H1 (cell line): ENCODE measurements at regions not wholly inside any gene's neighbourhood (a gene's known extent, or its start where the extent isn't known, plus 50 kb on each side); places are given as distances from the start of the nearest gene placed in this dataset.

ENCODE experiments used
- CTCF ChIA-PET: fragments of 300-600 bp; sonication (Branson Sonifier 250); formaldehyde crosslinking; loops from one replicate; lab custom pipeline; 2021; ENCODE audit not compliant: partially characterized antibody; lab: Charles Lee
- POLR2A ChIA-PET: fragments of 300-600 bp; sonication (Branson Sonifier 250); formaldehyde crosslinking; loops from one replicate; lab custom pipeline; 2021; ENCODE audit warnings: inconsistent platforms; ENCODE audit not compliant: partially characterized antibody; lab: Charles Lee
- DNase-seq, 2 experiments: peaks; one replicate each; pipeline versions ENCODE4 v3.0.0 to v3.0.0-alpha.2; 2010 to 2022; ENCODE audit warnings: low spot score in 2 of 2, low read depth in 1 of 2, mixed read lengths in 1 of 2
- FAIRE-seq: peaks from 2 replicates; lab custom pipeline; 2011; peaks lifted over from hg19 to GRCh38; lab: Jason Lieb, UNC
- H2AFZ ChIP-seq: 2 replicates; pipeline ENCODE4 v1.8.1; 2012; ENCODE audit warnings: low read length, inconsistent platforms
- H2AK5ac ChIP-seq: 2 replicates; pipeline ENCODE4 v1.6.1; 2013; ENCODE audit warnings: low read depth, low read length
- H2BK120ac ChIP-seq: replicated peaks from 2 replicates; pipeline ENCODE3; 2013; ENCODE audit warnings: low read depth, low read length, inconsistent platforms
- H2BK12ac ChIP-seq: 2 replicates; pipeline ENCODE4 v1.6.1; 2013; ENCODE audit warnings: low read depth, low read length
- H2BK15ac ChIP-seq: 2 replicates; pipeline ENCODE4 v1.6.1; 2013; ENCODE audit warnings: low read length
- H2BK20ac ChIP-seq: 2 replicates; pipeline ENCODE4 v1.6.1; 2013; ENCODE audit warnings: low read length
- H2BK5ac ChIP-seq: 2 replicates; pipeline ENCODE4 v1.6.1; 2013; ENCODE audit warnings: low read depth, low read length
- H3K14ac ChIP-seq: 2 replicates; pipeline ENCODE4 v1.6.1; 2013; ENCODE audit warnings: inconsistent platforms; ENCODE audit not compliant: insufficient read length
- H3K18ac ChIP-seq: 2 replicates; pipeline ENCODE4 v1.6.1; 2013; ENCODE audit warnings: low read length; ENCODE audit errors: extremely low read depth
- H3K23ac ChIP-seq: 2 replicates; pipeline ENCODE4 v1.6.1; 2013; ENCODE audit warnings: inconsistent platforms; ENCODE audit not compliant: insufficient read length
- H3K23me2 ChIP-seq: 2 replicates; pipeline ENCODE4 v1.6.1; 2013; ENCODE audit warnings: low read depth, low read length
- H3K27ac ChIP-seq: 2 replicates; pipeline ENCODE4 v1.6.1; 2011; ENCODE audit warnings: low read depth, low read length, inconsistent platforms
- H3K27me3 ChIP-seq, 4 experiments: replicated peaks in 1 of 4; 1 replicate in 1 of 4; 2 replicates in 3 of 4; pipeline versions ENCODE4 v1.6.1 to v1.8.1; 2011 to 2013; ENCODE audit warnings: low read length in 3 of 4, mild to moderate bottlenecking in 3 of 4, inconsistent platforms in 2 of 4, mixed read lengths in 2 of 4, moderate library complexity in 1 of 4; ENCODE audit not compliant: control insufficient read depth in 3 of 4, insufficient read depth in 3 of 4; ENCODE audit errors: extremely low read depth in 1 of 4
- H3K36me3 ChIP-seq, 4 experiments: 2 replicates each; pipeline versions ENCODE4 v1.6.1 to v1.8.1; 2011 to 2013; ENCODE audit warnings: mild to moderate bottlenecking in 4 of 4, low read length in 3 of 4, moderate library complexity in 2 of 4, control low read depth in 1 of 4, inconsistent platforms in 1 of 4; ENCODE audit not compliant: insufficient read depth in 4 of 4, control insufficient read depth in 2 of 4
- H3K4ac ChIP-seq: replicated peaks from 2 replicates; pipeline ENCODE3; 2013; ENCODE audit warnings: low read length, low read depth, mixed read lengths, inconsistent platforms; ENCODE audit not compliant: insufficient read length
- H3K4me1 ChIP-seq, 4 experiments: replicated peaks in 1 of 4; 1 replicate in 1 of 4; 2 replicates in 3 of 4; pipeline versions ENCODE4 v1.6.1 to v1.8.1; 2011 to 2013; ENCODE audit warnings: low read length in 3 of 4, inconsistent platforms in 2 of 4, mixed read lengths in 1 of 4; ENCODE audit not compliant: insufficient read depth in 4 of 4, control insufficient read depth in 3 of 4
- H3K4me2 ChIP-seq, 2 experiments: 2 replicates each; pipeline versions ENCODE4 v1.6.1 to v1.8.1; 2011 to 2013; ENCODE audit warnings: low read depth in 2 of 2, low read length in 2 of 2, control low read depth in 1 of 2, inconsistent platforms in 1 of 2, mild to moderate bottlenecking in 1 of 2; ENCODE audit not compliant: insufficient read depth in 1 of 2
- H3K4me3 ChIP-seq, 4 experiments: fragments of 200-600, 300-600 bp in 1 of 4; sonication (generic), shearing (Covaris generic), sonication (Bioruptor Twin) in 1 of 4; 2 replicates each; pipeline versions ENCODE4 v1.5.1 to v1.8.1; 2011 to 2016; ENCODE audit warnings: low read length in 4 of 4, low read depth in 3 of 4, control low read depth in 2 of 4, inconsistent platforms in 2 of 4, mild to moderate bottlenecking in 2 of 4, mixed read lengths in 1 of 4, moderate library complexity in 1 of 4; ENCODE audit not compliant: insufficient read depth in 2 of 4; ENCODE audit errors: extremely low read depth in 1 of 4
- H3K56ac ChIP-seq: replicated peaks from 2 replicates; pipeline ENCODE3; 2013; ENCODE audit warnings: low read depth, mild to moderate bottlenecking, mixed read lengths, low read length, inconsistent platforms; ENCODE audit not compliant: insufficient read length
- H3K79me1 ChIP-seq: 2 replicates; pipeline ENCODE4 v1.6.1; 2013; ENCODE audit warnings: low read depth, low read length, control low read depth
- H3K79me2 ChIP-seq, 2 experiments: 2 replicates each; pipeline versions ENCODE4 v1.6.1 to v1.8.1; 2012 to 2013; ENCODE audit warnings: low read length in 2 of 2, mild to moderate bottlenecking in 2 of 2, inconsistent platforms in 1 of 2; ENCODE audit not compliant: insufficient read depth in 2 of 2, control insufficient read depth in 1 of 2
- H3K9ac ChIP-seq, 4 experiments: replicated peaks in 1 of 4; 1 replicate in 1 of 4; 2 replicates in 3 of 4; pipeline versions ENCODE4 v1.6.1 to v1.8.1; 2011 to 2013; ENCODE audit warnings: low read depth in 3 of 4, low read length in 3 of 4, control low read depth in 2 of 4, mild to moderate bottlenecking in 2 of 4, moderate library complexity in 2 of 4, inconsistent platforms in 1 of 4; ENCODE audit errors: extremely low read depth in 1 of 4
- H3K9me3 ChIP-seq, 2 experiments: 2 replicates each; pipeline versions ENCODE4 v1.6.1 to v1.8.1; 2012 to 2013; ENCODE audit warnings: mild to moderate bottlenecking in 2 of 2, moderate library complexity in 2 of 2, control low read depth in 1 of 2, inconsistent platforms in 1 of 2, low read depth in 1 of 2, low read length in 1 of 2, mixed read lengths in 1 of 2; ENCODE audit not compliant: insufficient read depth in 2 of 2
- H4K20me1 ChIP-seq, 2 experiments: replicated peaks in 1 of 2; 2 replicates each; pipeline versions ENCODE3 to v1.8.1; 2011 to 2013; ENCODE audit warnings: inconsistent platforms in 2 of 2, low read length in 2 of 2, mild to moderate bottlenecking in 1 of 2; ENCODE audit not compliant: insufficient read depth in 2 of 2, control insufficient read depth in 1 of 2
- H4K5ac ChIP-seq: 2 replicates; pipeline ENCODE4 v1.6.1; 2013; ENCODE audit warnings: low read length, low read depth, mixed read lengths, inconsistent platforms; ENCODE audit not compliant: insufficient read length
- H4K8ac ChIP-seq: 2 replicates; pipeline ENCODE4 v1.8.0; 2013; ENCODE audit warnings: mild to moderate bottlenecking, moderate library complexity, low read length, inconsistent platforms; ENCODE audit not compliant: insufficient read depth; ENCODE audit errors: extremely low read depth
- H4K91ac ChIP-seq: replicated peaks from 2 replicates; pipeline ENCODE3; 2013; ENCODE audit warnings: low read length, mixed read lengths, inconsistent platforms; ENCODE audit not compliant: insufficient read length
- CTCF ChIP-seq, 3 experiments: IDR thresholded peaks; 1 replicate in 2 of 3; 2 replicates in 1 of 3; pipeline versions ENCODE4 v1.5.1 to v1.6.1; 2011; ENCODE audit warnings: low read length in 3 of 3, mild to moderate bottlenecking in 3 of 3, inconsistent platforms in 2 of 3, low read depth in 1 of 3, moderate library complexity in 1 of 3; ENCODE audit not compliant: insufficient read depth in 1 of 3; ENCODE audit errors: control extremely low read depth in 1 of 3
- E2F6 ChIP-seq: IDR thresholded peaks from 2 replicates; pipeline ENCODE4 v1.6.1; 2012; ENCODE audit warnings: inconsistent platforms
- POLR2AphosphoS5 ChIP-seq: IDR thresholded peaks from 2 replicates; pipeline ENCODE4 v1.6.1; 2011; ENCODE audit warnings: low read depth, low read length
- WGBS, 2 experiments: shearing (Covaris generic) in 1 of 2; methylation state at CpG; one replicate each; pipeline versions ENCODE4 v1.1.6 to v1.1.7; 2013 to 2015; ENCODE audit warnings: low lambda C conversion rate in 2 of 2, mixed read lengths in 2 of 2, inconsistent platforms in 1 of 2, low coverage in 1 of 2, missing lambda C conversion rate in 1 of 2; ENCODE audit not compliant: insufficient replicate concordance in 2 of 2, insufficient coverage in 1 of 2, insufficient read length in 1 of 2; ENCODE audit errors: extremely low coverage in 1 of 2, missing lambda C conversion rate in 1 of 2; 5-methylcytosine and 5-hydroxymethylcytosine counted together

- FAIRE-seq: no peak
Measured at GRCh38 chrX:42686296-42686695, 91.7 kb downstream of the PPP1R2C start.

More at GRCh38 chrX:42686296-42686695, 91.7 kb downstream of the PPP1R2C start:
- H2BK120ac ChIP-seq: no peak overlapping the region
- no peak overlapping the region for H2AFZ ChIP-seq
- no peak for TF ChIP-seq CTCF (IDR thresholded peaks at IDR 0.05; ENCODE audit: control extremely low read depth in 1 of 3, insufficient read depth in 1 of 3, low read depth in 1 of 3, low read length in 3 of 3)
- TF ChIP-seq E2F6: no peak
- TF ChIP-seq POLR2AphosphoS5: no peak
- POLR2A ChIA-PET: no interaction called here
- no peak overlapping the region for H3K4me2 ChIP-seq
- no peak overlapping the region for H3K56ac ChIP-seq
- no peak for DNase-seq
- H2BK20ac ChIP-seq: no peak overlapping the region
- H3K9ac ChIP-seq: no peak overlapping the region
- H3K18ac ChIP-seq: no peak overlapping the region
- no peaks in the 10 kb centered on the region for H3K27me3 ChIP-seq
- H2BK12ac ChIP-seq: no peak overlapping the region
- H3K9me3 ChIP-seq: no peaks in the 10 kb centered on the region
- H2BK5ac ChIP-seq: no peak overlapping the region
- no peak overlapping the region for H3K4me3 ChIP-seq
- H3K14ac ChIP-seq: no peak overlapping the region
- CTCF ChIA-PET: no interaction called here
- no peaks in the 10 kb centered on the region for H3K36me3 ChIP-seq
- no peaks in the 10 kb centered on the region for H3K79me2 ChIP-seq
- no peak overlapping the region for H2AK5ac ChIP-seq
- no peak overlapping the region for H4K5ac ChIP-seq
- 67% methylated on average over 1 of the region's 1 CpG; no CpG with 5 or more reads in 1 of the 2 experiments for WGBS, 2 experiments
- no peak overlapping the region for H4K91ac ChIP-seq
- H2BK15ac ChIP-seq: no peak overlapping the region
- H3K4ac ChIP-seq: no peak overlapping the region
- no peak overlapping the region for H3K23ac ChIP-seq
- no peaks in the 10 kb centered on the region for H3K79me1 ChIP-seq
- peaks cover 0 to 3% (median 0%) of the 10 kb centered on the region in 4 experiments; a peak in 1 of 7 replicates for H3K4me1 ChIP-seq
- H3K23me2 ChIP-seq: no peaks in the 10 kb centered on the region
- no peak overlapping the region for H3K27ac ChIP-seq
- H4K8ac ChIP-seq: no peak overlapping the region
- no peaks in the 10 kb centered on the region for H4K20me1 ChIP-seq
